ENCODE measurements at regions not wholly inside any gene's neighbourhood (a gene's known extent, or its start where the extent isn't known, plus 50 kb on each side); places are given as distances from the start of the nearest gene placed in this dataset.
"Not testable (repeated sequence)": the region's sequence is repeated elsewhere in the genome, so short reads cannot be mapped to it uniquely, and the experiment has no call there.

GRCh38 chr1:41978986-41979385 lies 60.3 kb upstream of the HIVEP3 start:
- no peak for DNase-seq

- DNase-seq: no peak
These were observed 58.6 kb upstream of the HIVEP3 start for GRCh38 chr1:41977326-41977725.

GRCh38 chr1:41976671-41977070 lies 57.9 kb upstream of the HIVEP3 start:
- no peak for DNase-seq

GRCh38 chr1:41975850-41976569 lies 57.3 kb upstream of the HIVEP3 start:
- no peak for DNase-seq

- no peak for DNase-seq
These were observed 56.4 kb upstream of the HIVEP3 start for GRCh38 chr1:41975121-41975520.

- DNase-seq: not testable (repeated sequence)
These were observed 49.8 kb upstream of the HIVEP3 start for GRCh38 chr1:41968557-41968956.

Data from suppressor macrophage treated with lipopolysaccharide for 1 hour (primary cell).